ENCODE measurements at regions not wholly inside any gene's neighbourhood (a gene's known extent, or its start where the extent isn't known, plus 50 kb on each side); places are given as distances from the start of the nearest gene placed in this dataset.

- Histone ChIP-seq H3K9me3 (ENCODE audit: low read depth, low read length) (no peaks in the 10 kb centered on the region), H3K36me3 (ENCODE audit: insufficient read depth, low read length) (no peaks in the 10 kb centered on the region), H3K27ac (no peak overlapping the region), H3K9ac (ENCODE audit: insufficient read length) (no peak overlapping the region), H3K4me3 (no peak overlapping the region)
- no peak for TF ChIP-seq POLR2AphosphoS5 (IDR thresholded peaks at IDR 0.05; ENCODE audit: borderline replicate concordance, low read depth, low read length)
- no peak for TF ChIP-seq EZH2 (IDR thresholded peaks at IDR 0.05)
- no peak for TF ChIP-seq FOXP2 (optimal IDR thresholded peaks at IDR 0.05; ENCODE audit: control extremely low read depth, extremely low read length, insufficient read depth)
- no peak for DNase-seq (ENCODE audit: low read depth, low spot score)
Measured at GRCh38 chr6:150537491-150537890, 62.2 kb upstream of the PLEKHG1 start.

GRCh38 chr6:150537893-150538292 lies 61.8 kb upstream of the PLEKHG1 start:
- H3K27ac ChIP-seq, result no peak overlapping the region
- H3K36me3 ChIP-seq (ENCODE audit: insufficient read depth, low read length), result no peaks in the 10 kb centered on the region
- TF ChIP-seq POLR2AphosphoS5 (IDR thresholded peaks at IDR 0.05; ENCODE audit: borderline replicate concordance, low read depth, low read length) (no peak), FOXP2 (optimal IDR thresholded peaks at IDR 0.05; ENCODE audit: control extremely low read depth, extremely low read length, insufficient read depth) (no peak), EZH2 (IDR thresholded peaks at IDR 0.05) (no peak)
- no peak overlapping the region for H3K9ac ChIP-seq (ENCODE audit: insufficient read length)
- no peak overlapping the region for H3K4me3 ChIP-seq
- DNase-seq (ENCODE audit: low read depth, low spot score), result no peak
- no peaks in the 10 kb centered on the region for H3K9me3 ChIP-seq (ENCODE audit: low read depth, low read length)

- no peak for DNase-seq (ENCODE audit: low read depth, low spot score)
Measured at GRCh38 chr6:150539111-150539510, 60.6 kb upstream of the PLEKHG1 start.

DNA sequence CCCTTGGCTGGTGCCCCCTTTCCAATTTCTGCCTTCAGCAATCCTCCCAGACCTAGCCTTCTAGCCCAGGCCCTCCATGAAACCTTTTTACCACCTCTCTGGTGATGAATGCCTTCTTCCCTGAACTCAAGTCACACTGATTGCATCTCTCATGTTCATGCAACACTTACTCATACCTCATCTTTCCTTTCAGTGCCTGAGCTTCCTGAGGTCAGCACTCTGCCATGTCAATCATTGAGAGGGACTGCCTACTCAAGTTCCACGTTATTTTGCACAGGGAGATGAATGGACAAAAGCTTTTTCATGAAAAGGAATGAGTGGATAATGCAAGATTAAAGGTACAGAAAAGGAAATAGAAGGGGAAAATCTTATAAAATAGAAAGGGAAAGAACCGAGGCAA lies 60.1 kb upstream of the PLEKHG1 start:
- H3K4me3 ChIP-seq, result no peak overlapping the region
- no peak for DNase-seq (ENCODE audit: low read depth, low spot score)
- no peak overlapping the region for H3K27ac ChIP-seq
- TF ChIP-seq EZH2 (IDR thresholded peaks at IDR 0.05) (no peak), FOXP2 (optimal IDR thresholded peaks at IDR 0.05; ENCODE audit: control extremely low read depth, extremely low read length, insufficient read depth) (no peak), POLR2AphosphoS5 (IDR thresholded peaks at IDR 0.05; ENCODE audit: borderline replicate concordance, low read depth, low read length) (no peak)
- H3K9me3 ChIP-seq (ENCODE audit: low read depth, low read length), result no peaks in the 10 kb centered on the region
- no peak overlapping the region for H3K9ac ChIP-seq (ENCODE audit: insufficient read length)
- no peaks in the 10 kb centered on the region for H3K36me3 ChIP-seq (ENCODE audit: insufficient read depth, low read length)

More at GRCh38 chr6:150539111-150539510, 60.6 kb upstream of the PLEKHG1 start:
- Histone ChIP-seq H3K36me3 (ENCODE audit: insufficient read depth, low read length) (no peaks in the 10 kb centered on the region), H3K4me3 (no peak overlapping the region), H3K9ac (ENCODE audit: insufficient read length) (no peak overlapping the region), H3K27ac (no peak overlapping the region), H3K9me3 (ENCODE audit: low read depth, low read length) (no peaks in the 10 kb centered on the region)
- no peak for TF ChIP-seq POLR2AphosphoS5 (IDR thresholded peaks at IDR 0.05; ENCODE audit: borderline replicate concordance, low read depth, low read length)
- no peak for TF ChIP-seq EZH2 (IDR thresholded peaks at IDR 0.05)
- TF ChIP-seq FOXP2 (optimal IDR thresholded peaks at IDR 0.05; ENCODE audit: control extremely low read depth, extremely low read length, insufficient read depth), result no peak

DNA sequence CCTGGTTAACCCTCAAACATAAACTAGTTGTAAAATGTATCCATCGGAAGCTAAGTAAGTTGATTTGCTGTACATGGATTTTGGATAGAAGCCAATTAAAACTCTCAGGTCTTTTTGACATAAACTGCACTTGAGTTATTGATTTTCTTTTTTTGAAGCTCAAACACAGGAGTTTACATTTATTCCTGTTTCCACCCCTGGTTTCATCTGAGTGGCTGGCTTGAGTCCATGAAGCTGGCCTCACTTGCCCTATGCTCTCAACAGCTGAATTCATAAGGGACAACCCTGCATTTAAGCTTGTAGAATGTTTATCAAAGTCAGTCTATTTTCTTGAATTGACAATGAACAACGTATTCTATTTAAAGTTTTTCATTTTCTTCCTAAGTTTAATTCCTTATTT lies 58.1 kb upstream of the PLEKHG1 start:
- H3K9ac ChIP-seq (ENCODE audit: insufficient read length), result no peak overlapping the region
- H3K9me3 ChIP-seq (ENCODE audit: low read depth, low read length), result no peaks in the 10 kb centered on the region
- no peak overlapping the region for H3K4me3 ChIP-seq
- TF ChIP-seq FOXP2 (optimal IDR thresholded peaks at IDR 0.05; ENCODE audit: control extremely low read depth, extremely low read length, insufficient read depth) (no peak), POLR2AphosphoS5 (IDR thresholded peaks at IDR 0.05; ENCODE audit: borderline replicate concordance, low read depth, low read length) (no peak), EZH2 (IDR thresholded peaks at IDR 0.05) (no peak)
- no peak for DNase-seq (ENCODE audit: low read depth, low spot score)
- no peak overlapping the region for H3K27ac ChIP-seq
- H3K36me3 ChIP-seq (ENCODE audit: insufficient read depth, low read length), result no peaks in the 10 kb centered on the region

DNA sequence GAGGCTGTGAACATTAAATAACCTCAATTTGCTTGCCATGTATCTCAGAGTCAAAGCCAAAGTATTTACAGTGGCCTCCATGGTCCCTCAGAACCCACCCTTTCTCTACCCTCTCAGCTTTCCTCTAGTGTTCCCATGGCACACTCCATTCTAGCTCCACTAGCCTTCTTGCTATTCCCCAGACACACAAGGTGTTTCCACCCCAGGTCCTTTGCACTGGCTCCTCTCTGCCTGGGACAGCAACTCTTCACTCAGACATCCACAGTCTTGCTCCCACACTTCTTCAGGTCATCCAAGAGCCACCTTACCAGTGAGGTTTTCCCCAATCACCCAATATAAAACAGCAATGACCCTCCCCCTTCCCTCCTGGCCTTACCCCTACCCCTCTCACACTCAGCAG lies 56.5 kb upstream of the PLEKHG1 start:
- DNase-seq (ENCODE audit: low read depth, low spot score), result no peak
- Histone ChIP-seq H3K27ac (no peak overlapping the region), H3K4me3 (no peak overlapping the region), H3K36me3 (ENCODE audit: insufficient read depth, low read length) (no peaks in the 10 kb centered on the region), H3K9me3 (ENCODE audit: low read depth, low read length) (no peaks in the 10 kb centered on the region), H3K9ac (ENCODE audit: insufficient read length) (no peak overlapping the region)
- TF ChIP-seq EZH2 (IDR thresholded peaks at IDR 0.05) (no peak), POLR2AphosphoS5 (IDR thresholded peaks at IDR 0.05; ENCODE audit: borderline replicate concordance, low read depth, low read length) (no peak)

DNA sequence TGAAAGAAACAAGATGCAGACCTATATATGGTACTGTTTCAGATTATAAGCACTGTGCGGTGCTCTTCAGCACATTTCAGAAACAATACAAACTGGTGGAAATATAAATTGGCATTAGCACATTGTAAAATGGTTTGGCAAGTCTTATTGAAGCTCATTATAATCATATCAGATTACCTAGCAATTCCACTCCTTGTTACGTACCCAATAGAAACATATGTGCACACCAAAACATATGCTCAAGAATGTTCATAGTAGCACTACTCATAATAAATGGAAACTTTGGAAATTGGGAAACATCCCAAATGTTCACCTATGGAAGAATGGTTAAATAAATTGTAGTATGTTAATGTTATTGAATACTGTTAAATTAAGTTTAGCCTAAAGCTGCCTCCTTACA lies 54.9 kb upstream of the PLEKHG1 start:
- Histone ChIP-seq H3K4me3 (no peak overlapping the region), H3K27ac (no peak overlapping the region), H3K36me3 (ENCODE audit: insufficient read depth, low read length) (no peaks in the 10 kb centered on the region), H3K9ac (ENCODE audit: insufficient read length) (no peak overlapping the region), H3K9me3 (ENCODE audit: low read depth, low read length) (no peaks in the 10 kb centered on the region)
- TF ChIP-seq POLR2AphosphoS5 (IDR thresholded peaks at IDR 0.05; ENCODE audit: borderline replicate concordance, low read depth, low read length), result no peak
- TF ChIP-seq FOXP2 (optimal IDR thresholded peaks at IDR 0.05; ENCODE audit: control extremely low read depth, extremely low read length, insufficient read depth), result no peak
- TF ChIP-seq EZH2 (IDR thresholded peaks at IDR 0.05), result no peak
- DNase-seq (ENCODE audit: low read depth, low spot score), result no peak

- DNase-seq (ENCODE audit: low read depth, low spot score), result no peak
- no peaks in the 10 kb centered on the region for H3K9me3 ChIP-seq (ENCODE audit: low read depth, low read length)
- H3K4me3 ChIP-seq, result no peak overlapping the region
- no peaks in the 10 kb centered on the region for H3K36me3 ChIP-seq (ENCODE audit: insufficient read depth, low read length)
- TF ChIP-seq EZH2 (IDR thresholded peaks at IDR 0.05) (no peak), FOXP2 (optimal IDR thresholded peaks at IDR 0.05; ENCODE audit: control extremely low read depth, extremely low read length, insufficient read depth) (no peak), POLR2AphosphoS5 (IDR thresholded peaks at IDR 0.05; ENCODE audit: borderline replicate concordance, low read depth, low read length) (no peak)
- H3K9ac ChIP-seq (ENCODE audit: insufficient read length), result no peak overlapping the region
- H3K27ac ChIP-seq, result no peak overlapping the region
Measured at GRCh38 chr6:150546457-150546856, 53.2 kb upstream of the PLEKHG1 start.

DNA sequence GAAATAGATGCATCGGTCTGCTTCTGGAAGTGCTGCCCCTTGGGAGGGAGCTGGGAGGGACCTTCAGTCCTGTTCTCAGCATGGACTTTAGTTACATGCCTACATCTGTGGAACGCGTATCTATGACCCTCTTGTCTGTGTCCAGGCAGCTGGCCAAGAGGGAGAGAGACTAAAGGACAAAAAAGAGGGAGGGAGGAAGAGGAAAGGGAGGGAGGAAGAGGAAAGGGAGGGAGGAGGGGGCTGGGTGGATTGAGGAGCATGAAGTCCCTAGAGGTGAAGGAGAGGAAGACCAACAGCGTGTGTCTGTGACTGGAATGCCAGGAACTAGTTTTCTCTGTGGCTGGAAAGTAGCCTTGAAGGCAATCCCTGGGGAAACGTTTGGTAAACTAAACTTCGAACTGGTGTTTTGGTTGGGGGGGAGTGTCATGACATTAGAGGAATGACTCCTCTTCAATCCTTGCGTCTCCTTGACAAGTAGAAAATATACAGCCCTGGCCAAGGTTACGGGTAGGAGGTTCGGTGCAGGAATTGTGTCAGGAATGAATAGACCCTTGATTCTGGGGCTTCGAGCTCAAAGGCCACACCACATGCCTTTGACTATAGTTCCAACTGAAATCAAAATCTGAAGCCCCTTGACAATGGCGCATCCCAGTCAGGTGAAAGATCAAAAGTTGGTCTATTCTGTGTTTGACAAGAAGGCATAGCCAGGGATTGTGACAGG lies 52.0 kb upstream of the PLEKHG1 start:
- Histone ChIP-seq H3K9ac (ENCODE audit: insufficient read length) (no peak overlapping the region), H3K4me3 (no peak overlapping the region), H3K9me3 (ENCODE audit: low read depth, low read length) (no peaks in the 10 kb centered on the region), H3K27ac (no peak overlapping the region), H3K36me3 (ENCODE audit: insufficient read depth, low read length) (no peaks in the 10 kb centered on the region)
- no peak for TF ChIP-seq FOXP2 (optimal IDR thresholded peaks at IDR 0.05; ENCODE audit: control extremely low read depth, extremely low read length, insufficient read depth)
- no peak for TF ChIP-seq EZH2 (IDR thresholded peaks at IDR 0.05)
- TF ChIP-seq POLR2AphosphoS5 (IDR thresholded peaks at IDR 0.05; ENCODE audit: borderline replicate concordance, low read depth, low read length), result no peak
- no peak for DNase-seq (ENCODE audit: low read depth, low spot score)
